ENCODE measurements at regions not wholly inside any gene's neighbourhood (a gene's known extent, or its start where the extent isn't known, plus 50 kb on each side); places are given as distances from the start of the nearest gene placed in this dataset.

- Histone ChIP-seq H3K4me3 (replicated peaks; ENCODE audit: insufficient read depth, low read length) (no peak overlapping the region), H3K27ac (replicated peaks) (no peak overlapping the region), H3K27me3 (ENCODE audit: insufficient read depth, poor library complexity, severe bottlenecking) (no peaks in the 10 kb centered on the region)
- TF ChIP-seq, protein P1, sequence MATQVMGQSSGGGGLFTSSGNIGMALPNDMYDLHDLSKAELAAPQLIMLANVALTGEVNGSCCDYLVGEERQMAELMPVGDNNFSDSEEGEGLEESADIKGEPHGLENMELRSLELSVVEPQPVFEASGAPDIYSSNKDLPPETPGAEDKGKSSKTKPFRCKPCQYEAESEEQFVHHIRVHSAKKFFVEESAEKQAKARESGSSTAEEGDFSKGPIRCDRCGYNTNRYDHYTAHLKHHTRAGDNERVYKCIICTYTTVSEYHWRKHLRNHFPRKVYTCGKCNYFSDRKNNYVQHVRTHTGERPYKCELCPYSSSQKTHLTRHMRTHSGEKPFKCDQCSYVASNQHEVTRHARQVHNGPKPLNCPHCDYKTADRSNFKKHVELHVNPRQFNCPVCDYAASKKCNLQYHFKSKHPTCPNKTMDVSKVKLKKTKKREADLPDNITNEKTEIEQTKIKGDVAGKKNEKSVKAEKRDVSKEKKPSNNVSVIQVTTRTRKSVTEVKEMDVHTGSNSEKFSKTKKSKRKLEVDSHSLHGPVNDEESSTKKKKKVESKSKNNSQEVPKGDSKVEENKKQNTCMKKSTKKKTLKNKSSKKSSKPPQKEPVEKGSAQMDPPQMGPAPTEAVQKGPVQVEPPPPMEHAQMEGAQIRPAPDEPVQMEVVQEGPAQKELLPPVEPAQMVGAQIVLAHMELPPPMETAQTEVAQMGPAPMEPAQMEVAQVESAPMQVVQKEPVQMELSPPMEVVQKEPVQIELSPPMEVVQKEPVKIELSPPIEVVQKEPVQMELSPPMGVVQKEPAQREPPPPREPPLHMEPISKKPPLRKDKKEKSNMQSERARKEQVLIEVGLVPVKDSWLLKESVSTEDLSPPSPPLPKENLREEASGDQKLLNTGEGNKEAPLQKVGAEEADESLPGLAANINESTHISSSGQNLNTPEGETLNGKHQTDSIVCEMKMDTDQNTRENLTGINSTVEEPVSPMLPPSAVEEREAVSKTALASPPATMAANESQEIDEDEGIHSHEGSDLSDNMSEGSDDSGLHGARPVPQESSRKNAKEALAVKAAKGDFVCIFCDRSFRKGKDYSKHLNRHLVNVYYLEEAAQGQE (IDR thresholded peaks at IDR 0.05; ENCODE audit: insufficient replicate concordance, low read depth), result no peak
- TF ChIP-seq, protein P2, sequence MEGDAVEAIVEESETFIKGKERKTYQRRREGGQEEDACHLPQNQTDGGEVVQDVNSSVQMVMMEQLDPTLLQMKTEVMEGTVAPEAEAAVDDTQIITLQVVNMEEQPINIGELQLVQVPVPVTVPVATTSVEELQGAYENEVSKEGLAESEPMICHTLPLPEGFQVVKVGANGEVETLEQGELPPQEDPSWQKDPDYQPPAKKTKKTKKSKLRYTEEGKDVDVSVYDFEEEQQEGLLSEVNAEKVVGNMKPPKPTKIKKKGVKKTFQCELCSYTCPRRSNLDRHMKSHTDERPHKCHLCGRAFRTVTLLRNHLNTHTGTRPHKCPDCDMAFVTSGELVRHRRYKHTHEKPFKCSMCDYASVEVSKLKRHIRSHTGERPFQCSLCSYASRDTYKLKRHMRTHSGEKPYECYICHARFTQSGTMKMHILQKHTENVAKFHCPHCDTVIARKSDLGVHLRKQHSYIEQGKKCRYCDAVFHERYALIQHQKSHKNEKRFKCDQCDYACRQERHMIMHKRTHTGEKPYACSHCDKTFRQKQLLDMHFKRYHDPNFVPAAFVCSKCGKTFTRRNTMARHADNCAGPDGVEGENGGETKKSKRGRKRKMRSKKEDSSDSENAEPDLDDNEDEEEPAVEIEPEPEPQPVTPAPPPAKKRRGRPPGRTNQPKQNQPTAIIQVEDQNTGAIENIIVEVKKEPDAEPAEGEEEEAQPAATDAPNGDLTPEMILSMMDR (IDR thresholded peaks at IDR 0.05; ENCODE audit: insufficient read depth, low read length), result no peak
- no peak for TF ChIP-seq GABPA (IDR thresholded peaks at IDR 0.05; ENCODE audit: low read depth)
- no peak for TF ChIP-seq SPI1 (IDR thresholded peaks at IDR 0.05; ENCODE audit: borderline replicate concordance, low read depth)
- DNase-seq (ENCODE audit: low read depth in 1 of 2, low spot score in 1 of 2), result no peak
Measured at GRCh38 chr5:13357929-13358328, 586.6 kb downstream of the DNAH5 start.

DNA sequence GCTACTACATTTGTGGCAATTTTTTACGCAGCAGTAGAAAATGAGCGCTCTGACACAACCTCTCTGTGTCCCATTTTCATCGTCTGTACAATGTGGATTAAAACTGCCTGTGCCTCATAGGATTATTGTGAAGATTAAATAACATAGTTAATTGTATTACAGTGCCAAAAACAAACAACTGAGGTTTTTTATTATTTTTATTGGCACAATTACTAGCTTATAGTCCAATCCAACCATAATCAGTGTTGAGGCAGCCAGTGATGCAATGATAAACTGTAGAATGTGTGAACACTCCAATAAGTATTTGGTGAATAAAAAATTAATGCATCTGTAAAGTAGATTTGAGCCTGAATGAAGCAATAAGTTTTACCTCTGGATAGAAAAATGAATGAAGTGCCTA, 588.3 kb downstream of the DNAH5 start:
- H3K27ac ChIP-seq (replicated peaks), result no peak overlapping the region

DNA sequence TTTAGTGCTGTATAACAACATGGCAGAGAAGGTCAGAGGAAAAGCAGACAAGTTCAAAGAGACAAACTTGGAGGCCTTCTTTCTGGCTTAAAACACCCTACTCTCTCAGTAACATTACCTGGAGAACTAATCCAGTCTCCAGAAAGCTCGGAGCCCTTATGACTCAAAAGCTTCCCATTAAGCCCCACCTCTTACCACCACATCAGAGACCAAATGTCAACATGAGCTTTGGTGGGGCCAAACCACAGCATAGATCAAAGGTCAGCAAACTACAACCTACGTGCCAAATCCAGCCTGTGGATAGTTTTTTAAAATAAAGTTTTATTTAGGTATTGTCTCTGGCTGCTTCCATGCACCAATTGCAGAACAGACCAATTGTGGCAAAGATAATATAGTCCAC, 589.9 kb downstream of the DNAH5 start:
- no peaks in the 10 kb centered on the region for H3K27me3 ChIP-seq (ENCODE audit: insufficient read depth, poor library complexity, severe bottlenecking)
- no peak overlapping the region for H3K4me3 ChIP-seq (replicated peaks; ENCODE audit: insufficient read depth, low read length)
- TF ChIP-seq, protein P2 (IDR thresholded peaks at IDR 0.05; ENCODE audit: insufficient read depth, low read length), result no peak
- no peak for TF ChIP-seq POLR2AphosphoS5 (IDR thresholded peaks at IDR 0.05; ENCODE audit: low read depth)
- TF ChIP-seq, protein P1 (IDR thresholded peaks at IDR 0.05; ENCODE audit: insufficient replicate concordance, low read depth), result no peak
- TF ChIP-seq GABPA (IDR thresholded peaks at IDR 0.05; ENCODE audit: low read depth), result no peak
- no peak for TF ChIP-seq SPI1 (IDR thresholded peaks at IDR 0.05; ENCODE audit: borderline replicate concordance, low read depth)
- DNase-seq (ENCODE audit: low read depth in 1 of 2, low spot score in 1 of 2), result no peak
- no peak overlapping the region for H3K27ac ChIP-seq (replicated peaks)

More for the DNA sequence above, 588.3 kb downstream of the DNAH5 start:
- TF ChIP-seq, protein P2 (IDR thresholded peaks at IDR 0.05; ENCODE audit: insufficient read depth, low read length), result no peak
- TF ChIP-seq, protein P1 (IDR thresholded peaks at IDR 0.05; ENCODE audit: insufficient replicate concordance, low read depth), result no peak
- TF ChIP-seq SPI1 (IDR thresholded peaks at IDR 0.05; ENCODE audit: borderline replicate concordance, low read depth), result no peak
- DNase-seq (ENCODE audit: low read depth in 1 of 2, low spot score in 1 of 2), result no peak
- Histone ChIP-seq H3K27me3 (ENCODE audit: insufficient read depth, poor library complexity, severe bottlenecking) (no peaks in the 10 kb centered on the region), H3K4me3 (replicated peaks; ENCODE audit: insufficient read depth, low read length) (no peak overlapping the region)
